VCaP (cell line): ENCODE measurements at regions not wholly inside any gene's neighbourhood (a gene's known extent, or its start where the extent isn't known, plus 50 kb on each side); places are given as distances from the start of the nearest gene placed in this dataset.

ENCODE experiments used
- H3K27ac ChIP-seq: fragments of 450-650 bp; 2 replicates; pipeline ENCODE4 v1.5.1; 2017
- CTCF ChIP-seq: fragments of 450-650 bp; conservative IDR thresholded peaks from 2 replicates; pipeline ENCODE4 v1.5.1; 2017; ENCODE audit warnings: mild to moderate bottlenecking, moderate library complexity

- no peak for TF ChIP-seq CTCF
- H3K27ac ChIP-seq, result no peak overlapping the region
Observed at GRCh38 chr2:181268174-181268867, 188.9 kb upstream of the ITGA4 start.

- no peak overlapping the region for H3K27ac ChIP-seq
- TF ChIP-seq CTCF, result no peak
Observed at GRCh38 chr2:181273986-181274385, 183.2 kb upstream of the ITGA4 start.

GRCh38 chr2:181275643-181276070 is 181.5 kb upstream of the ITGA4 start:
- no peak for TF ChIP-seq CTCF
- H3K27ac ChIP-seq, result no peak overlapping the region

- TF ChIP-seq CTCF, result no peak
- H3K27ac ChIP-seq, result no peak overlapping the region
Observed at GRCh38 chr2:181281206-181281832, 175.9 kb upstream of the ITGA4 start.

GRCh38 chr2:181285116-181285515 is 172.1 kb upstream of the ITGA4 start:
- no peak for TF ChIP-seq CTCF

GRCh38 chr2:181289698-181290097 is 167.5 kb upstream of the ITGA4 start:
- no peak overlapping the region for H3K27ac ChIP-seq
- TF ChIP-seq CTCF, result no peak

More at GRCh38 chr2:181285116-181285515, 172.1 kb upstream of the ITGA4 start:
- H3K27ac ChIP-seq, result no peak overlapping the region

- no peak for TF ChIP-seq CTCF
- H3K27ac ChIP-seq, result no peak overlapping the region
Observed at GRCh38 chr2:181290182-181290581, 167.0 kb upstream of the ITGA4 start.
